Fibroblast of the aortic adventitia (primary cell): ENCODE measurements at regions not wholly inside any gene's neighbourhood (a gene's known extent, or its start where the extent isn't known, plus 50 kb on each side); places are given as distances from the start of the nearest gene placed in this dataset.
A peak's percentile ranks its signal among the peaks of the same experiment; 100 is the strongest.

Experiments used
- DNase-seq: peaks from one replicate; pipeline ENCODE4 v3.0.0-alpha.2; 2010; ENCODE audit warnings: low read depth
- H3K4me3 ChIP-seq: 2 replicates; pipeline ENCODE4 v1.5.1; 2011; ENCODE audit warnings: low read depth, mild to moderate bottlenecking, control low read depth, low read length, moderate library complexity
- CTCF ChIP-seq: IDR thresholded peaks from 2 replicates; pipeline ENCODE4 v1.5.1; 2011; ENCODE audit warnings: mild to moderate bottlenecking, low read length, control low read depth, inconsistent platforms; ENCODE audit not compliant: insufficient read depth

- TF ChIP-seq CTCF: no peak
- no peak for DNase-seq
- no peak overlapping the region for H3K4me3 ChIP-seq
These were observed 342.0 kb downstream of the MLLT3 start for GRCh38 chr9:20280330-20280729.

GRCh38 chr9:20276762-20277161 lies 345.5 kb downstream of the MLLT3 start:
- DNase-seq: no peak
- no peak overlapping the region for H3K4me3 ChIP-seq
- TF ChIP-seq CTCF: no peak

GRCh38 chr9:20271723-20272122 lies 350.6 kb downstream of the MLLT3 start:
- H3K4me3 ChIP-seq: no peak overlapping the region
- TF ChIP-seq CTCF: peak; percentile 10
- DNase-seq: no peak

GRCh38 chr9:20271096-20271495 lies 351.2 kb downstream of the MLLT3 start:
- H3K4me3 ChIP-seq: no peak overlapping the region
- no peak for DNase-seq
- no peak for TF ChIP-seq CTCF

GRCh38 chr9:20270161-20270560 lies 352.1 kb downstream of the MLLT3 start:
- DNase-seq: no peak
- no peak overlapping the region for H3K4me3 ChIP-seq
- TF ChIP-seq CTCF: no peak

- no peak for TF ChIP-seq CTCF
- H3K4me3 ChIP-seq: no peak overlapping the region
- DNase-seq: no peak
These were observed 352.7 kb downstream of the MLLT3 start for GRCh38 chr9:20269620-20270019.

- no peak for TF ChIP-seq CTCF
- DNase-seq: no peak
- H3K4me3 ChIP-seq: no peak overlapping the region
These were observed 357.4 kb downstream of the MLLT3 start for GRCh38 chr9:20264896-20265295.
